DND-41 (cell line): ENCODE measurements at regions not wholly inside any gene's neighbourhood (a gene's known extent, or its start where the extent isn't known, plus 50 kb on each side); places are given as distances from the start of the nearest gene placed in this dataset.

Source experiments
- ATAC-seq: fragments of 200-7000 bp; cut with Tn5 transposase; 3 replicates; pipeline ENCODE4 v1.9.1; 2021; ENCODE audit warnings: low read depth; ENCODE audit not compliant: insufficient read depth
- DNase-seq: peaks from one replicate; pipeline ENCODE4 v3.0.0-alpha.2; 2020
- H2AFZ ChIP-seq: 2 replicates; pipeline ENCODE4 v1.6.0; 2012; ENCODE audit warnings: low read depth, low read length
- H3K27ac ChIP-seq: 2 replicates; pipeline ENCODE4 v1.5.1; 2012; ENCODE audit warnings: low read length, inconsistent platforms
- H3K27me3 ChIP-seq: fragments of 200-600 bp; sonication (generic); 2 replicates; pipeline ENCODE4 v1.6.0; 2012; ENCODE audit warnings: low read length, mild to moderate bottlenecking, inconsistent platforms; ENCODE audit not compliant: insufficient read depth, poor library complexity
- H3K36me3 ChIP-seq: 2 replicates; pipeline ENCODE4 v1.5.1; 2012; ENCODE audit warnings: low read length, inconsistent platforms; ENCODE audit not compliant: insufficient read depth
- H3K4me1 ChIP-seq: 2 replicates; pipeline ENCODE4 v1.5.1; 2012; ENCODE audit warnings: mild to moderate bottlenecking, low read length; ENCODE audit not compliant: insufficient read depth
- H3K4me2 ChIP-seq: 2 replicates; pipeline ENCODE4 v1.6.0; 2012; ENCODE audit warnings: mild to moderate bottlenecking, moderate library complexity, low read length, inconsistent platforms; ENCODE audit not compliant: insufficient read depth
- H3K4me3 ChIP-seq, 2 experiments: fragments of 200-600 bp in 1 of 2; shearing (Covaris generic) in 1 of 2; 2 replicates each; pipeline ENCODE4 v1.5.1; 2012 to 2016; ENCODE audit warnings: inconsistent platforms in 2 of 2, low read length in 2 of 2, mild to moderate bottlenecking in 2 of 2, low read depth in 1 of 2, moderate library complexity in 1 of 2
- H3K79me2 ChIP-seq: 2 replicates; pipeline ENCODE4 v1.6.0; 2012; ENCODE audit warnings: low read length, inconsistent platforms; ENCODE audit not compliant: insufficient read depth
- H3K9ac ChIP-seq: 2 replicates; pipeline ENCODE4 v1.6.0; 2012; ENCODE audit warnings: low read depth, mild to moderate bottlenecking, inconsistent platforms, low read length, moderate library complexity
- H3K9me3 ChIP-seq: 2 replicates; pipeline ENCODE4 v1.5.1; 2012; ENCODE audit warnings: low read length, moderate library complexity, mild to moderate bottlenecking, inconsistent platforms; ENCODE audit not compliant: insufficient read depth, severe bottlenecking
- H4K20me1 ChIP-seq: 2 replicates; pipeline ENCODE4 v1.6.0; 2012; ENCODE audit warnings: low read length; ENCODE audit not compliant: insufficient read depth
- EZH2 ChIP-seq: IDR thresholded peaks from 3 replicates; pipeline ENCODE4 v1.6.1; 2012; ENCODE audit warnings: borderline replicate concordance, low read depth, mild to moderate bottlenecking, moderate library complexity, low read length, inconsistent platforms; ENCODE audit not compliant: severe bottlenecking
- TF ChIP-seq, protein P1 (sequence below): IDR thresholded peaks from 2 replicates; pipeline ENCODE4 v1.5.1; 2012; ENCODE audit warnings: borderline replicate concordance, low read length, moderate library complexity, mild to moderate bottlenecking; ENCODE audit not compliant: poor library complexity, severe bottlenecking; ENCODE audit errors: extremely low read depth

DNA sequence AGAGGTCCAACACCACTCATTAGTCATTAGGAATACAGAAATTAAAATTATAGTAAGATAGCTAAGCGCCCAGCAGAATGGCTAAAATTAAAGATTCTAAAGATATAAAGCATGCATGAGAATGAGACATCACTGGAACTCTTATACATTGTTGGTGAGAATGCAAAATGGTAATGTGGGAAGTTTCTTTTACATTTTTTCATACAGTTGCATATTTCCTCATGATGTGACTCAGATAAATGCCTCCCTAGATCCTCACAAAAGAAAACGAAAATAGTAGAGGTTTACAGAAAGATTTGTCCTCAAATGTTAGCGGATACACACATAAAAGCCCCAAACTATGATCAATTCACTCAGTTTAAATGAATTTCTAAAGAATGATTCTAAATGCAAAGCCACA is 633.7 kb upstream of the GJE1 start:
- Histone ChIP-seq H3K4me1 (peaks cover 9% of the 10 kb centered on the region), H3K79me2 (no peaks in the 10 kb centered on the region), H3K9me3 (no peaks in the 10 kb centered on the region), H2AFZ (no peak overlapping the region), H3K4me2 (no peak overlapping the region), H3K27me3 (no peaks in the 10 kb centered on the region), H3K36me3 (no peaks in the 10 kb centered on the region), H3K27ac (no peak overlapping the region), H4K20me1 (no peaks in the 10 kb centered on the region), H3K9ac (no peak overlapping the region), H3K4me3 (no peak overlapping the region)
- TF ChIP-seq, protein P1, sequence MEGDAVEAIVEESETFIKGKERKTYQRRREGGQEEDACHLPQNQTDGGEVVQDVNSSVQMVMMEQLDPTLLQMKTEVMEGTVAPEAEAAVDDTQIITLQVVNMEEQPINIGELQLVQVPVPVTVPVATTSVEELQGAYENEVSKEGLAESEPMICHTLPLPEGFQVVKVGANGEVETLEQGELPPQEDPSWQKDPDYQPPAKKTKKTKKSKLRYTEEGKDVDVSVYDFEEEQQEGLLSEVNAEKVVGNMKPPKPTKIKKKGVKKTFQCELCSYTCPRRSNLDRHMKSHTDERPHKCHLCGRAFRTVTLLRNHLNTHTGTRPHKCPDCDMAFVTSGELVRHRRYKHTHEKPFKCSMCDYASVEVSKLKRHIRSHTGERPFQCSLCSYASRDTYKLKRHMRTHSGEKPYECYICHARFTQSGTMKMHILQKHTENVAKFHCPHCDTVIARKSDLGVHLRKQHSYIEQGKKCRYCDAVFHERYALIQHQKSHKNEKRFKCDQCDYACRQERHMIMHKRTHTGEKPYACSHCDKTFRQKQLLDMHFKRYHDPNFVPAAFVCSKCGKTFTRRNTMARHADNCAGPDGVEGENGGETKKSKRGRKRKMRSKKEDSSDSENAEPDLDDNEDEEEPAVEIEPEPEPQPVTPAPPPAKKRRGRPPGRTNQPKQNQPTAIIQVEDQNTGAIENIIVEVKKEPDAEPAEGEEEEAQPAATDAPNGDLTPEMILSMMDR: no peak
- no peak for TF ChIP-seq EZH2
- DNase-seq (no peak), ATAC-seq (no peak)

DNA sequence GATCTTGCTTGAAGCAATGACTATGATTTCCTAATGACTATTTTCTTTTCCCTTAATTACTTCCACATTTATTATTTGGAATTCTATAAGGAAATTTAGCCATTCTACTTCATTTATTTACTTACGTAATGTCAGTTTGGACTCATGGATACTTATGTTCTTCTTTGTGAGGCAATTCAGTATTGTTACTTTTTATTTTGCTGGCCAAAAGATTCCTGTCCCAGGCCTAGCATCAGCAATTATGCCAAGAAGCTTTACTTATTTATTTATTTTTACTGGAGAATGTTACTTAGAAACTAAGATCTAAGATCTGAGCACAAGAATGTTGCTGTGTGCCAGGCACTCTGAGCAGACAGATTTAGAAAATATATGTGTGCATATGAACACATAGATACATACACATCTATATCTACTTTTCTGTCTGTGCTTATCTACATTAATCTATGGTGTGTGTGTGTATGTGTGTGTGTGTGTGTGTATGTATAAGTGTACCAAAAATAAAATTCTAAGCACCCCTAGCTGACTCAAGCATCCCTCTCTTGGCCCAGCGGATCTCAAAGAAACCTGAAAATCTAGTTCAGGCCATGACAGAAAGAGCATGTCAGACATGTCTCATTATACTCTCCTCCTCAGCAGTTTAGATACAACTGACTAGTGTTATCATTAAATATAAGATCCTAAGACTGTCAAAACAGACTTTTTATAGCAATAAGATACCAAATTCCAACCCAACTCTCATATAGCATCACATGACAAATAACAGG is 640.0 kb upstream of the GJE1 start:
- no peak overlapping the region for H3K27ac ChIP-seq
- no peaks in the 10 kb centered on the region for H3K27me3 ChIP-seq
- peaks cover 13% of the 10 kb centered on the region for H3K4me1 ChIP-seq
- H3K9ac ChIP-seq: no peak overlapping the region
- no peaks in the 10 kb centered on the region for H3K36me3 ChIP-seq
- H4K20me1 ChIP-seq: no peaks in the 10 kb centered on the region
- H2AFZ ChIP-seq: no peak overlapping the region; the same call in 1 of the 2 replicates
- DNase-seq: no peak
- no peaks in the 10 kb centered on the region for H3K79me2 ChIP-seq
- ATAC-seq: no peak
- H3K4me2 ChIP-seq: no peak overlapping the region
- no peak overlapping the region for H3K4me3 ChIP-seq
- H3K9me3 ChIP-seq: no peaks in the 10 kb centered on the region
- no peak for TF ChIP-seq EZH2
- TF ChIP-seq, protein P1: no peak

DNA sequence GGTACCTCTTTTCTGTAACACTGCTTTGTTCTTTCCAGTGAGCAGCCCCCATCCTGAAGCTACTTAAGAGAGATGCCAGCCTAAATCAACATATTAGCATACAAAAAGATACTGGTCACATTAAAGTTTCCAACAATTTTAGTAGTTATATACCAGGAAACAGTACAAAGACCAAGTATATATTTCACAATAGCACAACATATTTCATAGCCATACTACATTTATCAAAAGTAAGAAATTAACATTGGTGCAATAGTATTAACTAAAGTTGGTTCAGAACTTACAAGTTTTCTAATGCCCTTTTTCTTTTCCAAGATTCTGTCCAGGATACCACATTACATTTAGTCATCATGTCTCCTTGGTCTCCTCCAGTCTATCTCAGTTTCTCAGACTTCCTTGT is 641.0 kb upstream of the GJE1 start:
- no peaks in the 10 kb centered on the region for H3K36me3 ChIP-seq
- TF ChIP-seq EZH2: no peak
- TF ChIP-seq, protein P1: no peak
- no peaks in the 10 kb centered on the region for H3K79me2 ChIP-seq
- no peak overlapping the region for H3K9ac ChIP-seq
- no peak overlapping the region for H2AFZ ChIP-seq
- no peaks in the 10 kb centered on the region for H4K20me1 ChIP-seq
- H3K9me3 ChIP-seq: no peaks in the 10 kb centered on the region
- H3K4me1 ChIP-seq: peaks cover 10% of the 10 kb centered on the region
- H3K27ac ChIP-seq: no peak overlapping the region
- no peak overlapping the region for H3K4me2 ChIP-seq
- DNase-seq (no peak), ATAC-seq (no peak)
- no peaks in the 10 kb centered on the region for H3K27me3 ChIP-seq
- H3K4me3 ChIP-seq: no peak overlapping the region

DNA sequence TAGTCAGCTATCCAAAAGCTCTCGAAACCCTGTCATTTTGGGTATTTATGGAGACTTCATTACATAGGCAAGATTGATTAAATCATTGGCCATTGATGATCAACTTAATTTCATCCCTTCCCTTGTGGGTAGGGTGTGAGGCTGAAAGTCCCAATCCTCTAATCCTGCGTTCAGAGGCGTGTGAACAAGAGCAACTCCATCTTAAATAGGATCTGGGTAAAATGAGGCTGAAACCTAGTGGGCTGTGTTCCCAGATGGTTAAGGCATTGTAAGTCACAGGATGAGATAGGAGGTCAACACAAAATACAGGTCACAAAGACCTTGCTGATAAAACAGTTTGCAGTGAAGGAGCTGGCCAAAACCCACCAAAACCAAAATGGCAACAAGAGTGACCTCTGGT is 641.7 kb upstream of the GJE1 start:
- Histone ChIP-seq H3K4me3 (no peak overlapping the region), H3K9me3 (no peaks in the 10 kb centered on the region), H4K20me1 (no peaks in the 10 kb centered on the region), H3K79me2 (no peaks in the 10 kb centered on the region), H3K4me1 (peaks cover 4% of the 10 kb centered on the region; the same call in 1 of the 2 replicates), H3K36me3 (no peaks in the 10 kb centered on the region), H2AFZ (no peak overlapping the region), H3K27me3 (no peaks in the 10 kb centered on the region), H3K27ac (no peak overlapping the region), H3K4me2 (no peak overlapping the region), H3K9ac (no peak overlapping the region)
- DNase-seq (no peak), ATAC-seq (no peak)
- TF ChIP-seq, protein P1: no peak
- TF ChIP-seq EZH2: no peak
